ENCODE measurements at regions not wholly inside any gene's neighbourhood (a gene's known extent, or its start where the extent isn't known, plus 50 kb on each side); places are given as distances from the start of the nearest gene placed in this dataset.

DNA sequence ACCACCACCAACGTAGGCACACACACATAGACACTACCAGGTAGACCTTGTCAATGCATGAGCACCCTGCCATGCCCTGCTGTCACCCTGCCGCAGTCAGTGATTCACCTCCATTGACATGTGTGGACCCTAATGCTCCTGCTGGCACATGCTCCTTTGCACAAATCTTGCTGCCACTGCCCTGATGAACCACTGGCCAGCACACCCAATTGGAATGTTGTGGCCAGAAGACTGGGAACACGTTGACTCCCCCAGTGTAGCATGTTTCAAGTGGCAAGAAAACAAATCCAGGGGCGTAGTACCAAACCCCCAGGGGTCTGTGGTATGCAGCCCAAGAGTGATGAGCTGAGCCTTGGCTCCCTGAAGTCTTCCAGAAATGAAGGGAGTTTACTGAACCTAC lies 486.4 kb upstream of the KIF2B start:
- no peaks in the 10 kb centered on the region for H3K4me1 Mint-ChIP-seq
- no peak overlapping the region for H3K4me2 ChIP-seq (replicated peaks; ENCODE audit: extremely low read depth, low read length, poor library complexity, severe bottlenecking)
- peaks cover 0 to 2% (median 0%) of the 10 kb centered on the region in 3 donors for H3K27me3 Mint-ChIP-seq (ENCODE audit: low read depth in 3 of 3)
- no peak overlapping the region for H3K27ac ChIP-seq (ENCODE audit: low read depth in 1 of 2, low read length in 2 of 2)
- no peak overlapping the region for H2AFZ ChIP-seq (ENCODE audit: insufficient read depth, low read depth, low read length, poor library complexity, severe bottlenecking)
- no peaks in the 10 kb centered on the region for H3K36me3 ChIP-seq (replicated peaks in 1 of 2; ENCODE audit: control insufficient read depth in 1 of 2, insufficient read depth in 2 of 2, low read length in 2 of 2)
- intact Hi-C loops (cut with micrococcal nuclease), result no loop called here
- no peaks in the 10 kb centered on the region for H3K4me1 ChIP-seq (ENCODE audit: control insufficient read depth in 1 of 2, insufficient read depth in 2 of 2, low read length in 2 of 2)
- no peak overlapping the region for H3K9ac ChIP-seq (ENCODE audit: insufficient read depth, low read length, poor library complexity, severe bottlenecking)
- no peak overlapping the region for H3K4me3 ChIP-seq (replicated peaks in 1 of 3; ENCODE audit: low read depth in 2 of 3, low read length in 3 of 3)
- DNase-seq, result no peak
- H4K20me1 ChIP-seq (ENCODE audit: insufficient read depth, low read length), result no peaks in the 10 kb centered on the region
- H3K79me2 ChIP-seq (ENCODE audit: insufficient read depth, low read length), result no peaks in the 10 kb centered on the region
- H3K4me3 Mint-ChIP-seq, result no peak overlapping the region
- 85% methylated on average over 1 of the region's 4 CpGs for WGBS (ENCODE audit: insufficient coverage)
- H3K27me3 ChIP-seq (ENCODE audit: control insufficient read depth in 2 of 2, insufficient read depth in 2 of 2, low read length in 2 of 2), result no peaks in the 10 kb centered on the region
- peaks cover 14 to 16% of the 10 kb centered on the region in 2 donors for H3K9me3 ChIP-seq (replicated peaks in 1 of 2; ENCODE audit: control insufficient read depth in 1 of 2, insufficient read depth in 1 of 2, low read length in 2 of 2)
- TF ChIP-seq CTCF (IDR thresholded peaks at IDR 0.05), result no peak
- no peaks in the 10 kb centered on the region for H3K36me3 Mint-ChIP-seq
- no peak overlapping the region for H3K27ac Mint-ChIP-seq
- H3K9me3 Mint-ChIP-seq, result peaks cover 4 to 19% (median 5%) of the 10 kb centered on the region in 7 donors

- no peak overlapping the region for H3K4me3 Mint-ChIP-seq
- Histone ChIP-seq H3K27ac (ENCODE audit: low read depth in 1 of 2, low read length in 2 of 2) (no peak overlapping the region), H3K4me2 (replicated peaks; ENCODE audit: extremely low read depth, low read length, poor library complexity, severe bottlenecking) (no peak overlapping the region), H3K27me3 (ENCODE audit: control insufficient read depth in 2 of 2, insufficient read depth in 2 of 2, low read length in 2 of 2) (no peaks in the 10 kb centered on the region), H4K20me1 (ENCODE audit: insufficient read depth, low read length) (no peaks in the 10 kb centered on the region), H2AFZ (ENCODE audit: insufficient read depth, low read depth, low read length, poor library complexity, severe bottlenecking) (no peak overlapping the region), H3K4me3 (replicated peaks in 1 of 3; ENCODE audit: low read depth in 2 of 3, low read length in 3 of 3) (no peak overlapping the region), H3K79me2 (ENCODE audit: insufficient read depth, low read length) (no peaks in the 10 kb centered on the region), H3K9ac (ENCODE audit: insufficient read depth, low read length, poor library complexity, severe bottlenecking) (no peak overlapping the region), H3K4me1 (ENCODE audit: control insufficient read depth in 1 of 2, insufficient read depth in 2 of 2, low read length in 2 of 2) (no peaks in the 10 kb centered on the region), H3K9me3 (replicated peaks in 1 of 2; ENCODE audit: control insufficient read depth in 1 of 2, insufficient read depth in 1 of 2, low read length in 2 of 2) (peaks cover 12 to 14% of the 10 kb centered on the region in 2 donors), H3K36me3 (replicated peaks in 1 of 2; ENCODE audit: control insufficient read depth in 1 of 2, insufficient read depth in 2 of 2, low read length in 2 of 2) (no peaks in the 10 kb centered on the region)
- H3K27ac Mint-ChIP-seq, result no peak overlapping the region
- no CpG with 5 or more reads among the region's 1 CpG for WGBS (ENCODE audit: insufficient coverage)
- H3K36me3 Mint-ChIP-seq, result no peaks in the 10 kb centered on the region
- no peaks in the 10 kb centered on the region for H3K4me1 Mint-ChIP-seq
- H3K27me3 Mint-ChIP-seq (ENCODE audit: low read depth in 3 of 3), result peaks cover 0 to 2% (median 0%) of the 10 kb centered on the region in 3 donors
- DNase-seq, result no peak
- no peak for TF ChIP-seq CTCF (IDR thresholded peaks at IDR 0.05)
- H3K9me3 Mint-ChIP-seq, result peaks cover 3 to 15% (median 5%) of the 10 kb centered on the region in 7 donors
- intact Hi-C loops (cut with micrococcal nuclease), result no loop called here
Measured at GRCh38 chr17:53335443-53335842, 487.3 kb upstream of the KIF2B start.
